T-helper 1 cell (primary cell): ENCODE measurements at regions not wholly inside any gene's neighbourhood (a gene's known extent, or its start where the extent isn't known, plus 50 kb on each side); places are given as distances from the start of the nearest gene placed in this dataset.
"Not testable (repeated sequence)": the region's sequence is repeated elsewhere in the genome, so short reads cannot be mapped to it uniquely, and the experiment has no call there.

Experiments
- DNase-seq, 5 donors: peaks; one replicate each; pipeline ENCODE4 v3.0.0-alpha.2; 2012 to 2020

DNA sequence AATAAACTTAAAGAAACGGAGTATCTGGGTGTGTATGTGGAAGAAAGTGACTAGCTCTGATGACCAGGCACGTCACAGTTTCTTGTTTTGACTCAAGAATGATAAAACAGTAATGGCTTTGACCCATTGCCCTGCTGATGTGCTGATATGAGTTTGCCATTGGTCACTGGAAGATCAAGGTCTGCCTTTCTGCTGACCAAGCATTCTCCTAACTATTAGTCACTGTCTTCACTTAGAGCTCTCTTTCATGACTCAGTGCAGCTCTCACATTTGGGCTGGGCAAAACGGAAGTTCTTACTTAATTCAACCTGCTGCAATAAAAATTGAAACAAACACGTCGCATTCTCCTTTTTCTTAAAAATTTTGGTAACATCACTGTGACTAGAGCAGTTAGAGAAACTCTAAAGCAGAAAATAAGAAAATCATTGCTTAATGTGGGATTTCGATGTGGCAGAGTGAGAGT lies 366.7 kb downstream of the BTG1 start:
- peak in 4 of 5 donors; percentile 4 to 84 (median 14) for DNase-seq

DNA sequence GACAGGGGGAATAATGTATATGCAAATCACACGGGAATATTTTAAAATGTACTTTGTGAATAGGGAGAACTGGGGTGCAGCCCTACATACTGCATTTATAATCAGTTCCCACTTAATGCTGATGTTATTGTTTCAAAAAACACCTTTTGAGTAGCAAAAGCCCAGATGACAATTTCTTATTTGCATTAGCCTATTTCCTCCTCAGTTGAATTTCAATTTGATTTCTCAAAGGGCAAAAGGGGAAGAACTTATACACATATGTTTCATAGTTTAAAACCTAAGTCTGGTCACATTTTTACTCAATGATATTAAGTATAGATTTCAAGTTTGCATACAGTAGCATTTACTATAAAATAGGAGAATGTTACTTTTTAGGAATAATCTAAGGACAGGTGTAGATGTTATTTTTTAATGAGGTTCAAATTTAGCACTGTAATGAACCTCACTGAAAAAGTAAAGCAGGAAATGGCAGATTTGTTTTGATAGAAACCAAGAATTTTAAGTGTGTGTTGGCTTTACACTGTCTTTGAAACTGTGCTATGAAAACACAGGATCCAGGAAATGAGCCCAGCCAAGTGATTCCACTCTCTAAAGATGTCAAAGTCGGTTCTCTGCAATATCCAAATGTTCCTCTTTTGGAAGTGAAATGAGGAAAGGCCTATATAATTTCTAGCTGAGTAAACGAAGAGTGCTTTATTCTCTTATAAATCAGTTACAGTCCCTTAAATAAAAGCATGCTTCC lies 367.4 kb downstream of the BTG1 start:
- DNase-seq = peak in 1 of 5 donors; percentile 47

DNA sequence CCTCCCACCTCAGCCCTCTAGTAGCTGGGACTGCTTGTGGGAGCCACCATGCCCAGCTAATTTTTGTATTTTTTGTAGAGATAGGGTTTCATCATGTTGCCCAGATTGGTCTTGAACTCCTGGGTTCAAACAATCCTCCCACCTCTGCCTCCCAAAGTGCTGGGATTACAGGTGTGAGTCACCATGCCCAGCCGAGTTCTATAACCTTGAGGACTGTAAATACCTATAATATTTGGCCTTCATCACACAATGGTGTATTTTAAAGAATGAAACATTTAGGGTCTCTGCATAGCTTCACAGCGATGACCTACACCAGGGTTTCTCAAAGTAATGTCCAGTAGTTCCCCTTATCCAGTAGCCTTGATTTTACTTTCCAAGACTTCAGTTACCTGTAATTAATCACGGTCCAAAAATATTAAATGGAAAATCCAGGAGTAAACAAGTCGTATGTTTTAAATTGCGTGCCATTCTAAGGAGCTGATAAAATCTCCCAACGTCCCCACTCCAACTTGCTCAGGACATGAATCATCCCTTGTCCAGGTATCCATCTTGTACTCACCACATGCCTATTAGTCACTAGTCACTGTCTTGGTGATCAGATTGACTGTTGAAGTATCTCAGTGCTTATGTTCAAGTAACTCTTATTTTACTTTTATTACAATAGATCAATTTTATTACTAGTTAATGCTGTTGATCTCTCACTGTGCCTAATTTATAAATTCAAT lies 368.2 kb downstream of the BTG1 start:
- DNase-seq = no peak

DNA sequence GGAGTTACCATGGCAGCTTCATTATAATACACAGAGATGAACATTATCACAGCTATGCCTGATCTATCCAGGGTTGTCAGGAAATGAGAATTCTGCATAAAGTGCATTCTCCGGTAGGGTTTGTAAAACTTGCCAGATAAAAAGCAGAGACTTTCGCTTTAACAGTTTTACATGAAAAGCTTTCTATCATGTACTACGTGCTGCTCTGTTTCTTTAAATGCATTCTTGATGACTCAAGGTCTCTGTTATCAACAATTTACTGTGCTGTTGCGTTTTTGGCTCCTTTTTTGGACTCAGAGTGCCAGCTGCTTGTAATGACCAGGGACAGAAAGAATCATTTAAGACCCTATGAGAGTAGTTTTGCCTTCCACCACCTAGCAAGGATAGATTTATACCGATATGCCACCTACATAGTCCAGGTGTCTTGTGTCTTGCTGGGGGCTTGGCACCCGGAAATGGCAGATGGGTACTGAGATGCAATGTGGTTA lies 371.2 kb downstream of the BTG1 start:
- DNase-seq = no peak

DNA sequence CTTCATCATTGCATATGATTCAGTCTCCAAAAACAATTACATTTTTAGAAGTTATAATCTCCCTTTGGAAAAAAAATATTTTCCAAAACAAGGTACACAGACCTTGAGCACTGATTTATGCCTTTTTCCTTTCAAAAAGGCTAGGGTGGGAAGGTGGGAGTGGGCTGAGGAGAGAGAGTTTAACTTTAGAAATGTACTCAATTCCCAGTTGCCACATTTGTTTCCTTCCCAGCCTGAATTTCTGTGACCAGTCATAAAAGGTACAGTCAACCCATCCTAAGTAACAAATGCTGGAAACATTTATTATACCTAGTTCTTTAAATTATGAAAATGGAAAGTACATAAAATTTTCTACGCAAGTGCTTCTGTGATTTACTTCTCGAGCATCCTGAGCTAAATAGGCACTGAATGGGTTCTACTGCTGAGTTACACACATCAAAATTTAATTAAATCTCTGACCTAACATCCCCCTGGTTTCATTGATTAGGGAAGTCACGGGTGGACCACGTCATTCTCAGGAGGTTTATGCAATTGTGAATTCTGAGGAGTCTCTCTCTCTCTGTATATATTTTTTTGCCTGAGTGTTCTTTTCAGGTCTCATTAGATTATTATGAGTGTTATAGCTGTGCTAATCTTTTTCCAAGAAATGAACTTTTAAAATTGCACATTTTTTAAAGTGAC lies 371.8 kb downstream of the BTG1 start:
- no peak for DNase-seq

DNA sequence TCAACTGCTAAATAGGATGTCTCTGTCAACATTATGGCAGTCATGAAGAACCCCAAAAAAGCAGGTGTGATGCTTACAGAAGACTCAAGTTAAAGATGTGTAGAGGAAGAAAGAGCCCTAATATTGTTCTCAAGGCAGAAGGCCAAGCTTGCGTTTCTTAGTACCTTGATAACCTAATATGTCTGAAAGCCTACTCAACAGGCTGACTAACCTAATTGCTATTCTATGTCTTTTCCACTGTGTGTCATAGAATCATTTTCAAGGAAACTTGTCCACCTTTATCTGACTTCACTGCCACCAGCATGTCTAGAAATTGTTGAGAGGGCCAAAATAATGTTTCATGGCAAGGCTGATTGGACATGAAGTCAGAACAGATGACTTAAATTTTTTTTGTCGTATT lies 373.2 kb downstream of the BTG1 start:
- no peak for DNase-seq

DNA sequence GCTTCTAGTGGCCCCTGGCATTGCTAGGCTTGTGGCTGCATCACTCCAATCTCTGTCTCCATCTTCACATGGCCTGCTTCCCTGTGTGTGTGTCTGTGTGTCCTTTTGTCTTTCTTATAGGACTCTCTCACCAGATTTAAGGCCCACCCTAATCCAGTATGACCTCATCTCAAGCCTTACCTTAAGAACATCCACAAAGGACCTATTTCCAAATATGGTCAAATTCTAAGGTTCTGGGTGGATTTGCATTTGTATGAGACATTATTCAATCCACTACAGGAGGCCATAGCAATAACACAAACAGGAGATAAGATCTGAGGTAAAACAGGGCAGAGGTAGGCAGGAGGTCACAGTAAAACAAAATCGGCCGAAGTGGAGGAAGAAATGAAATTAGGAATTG lies 375.9 kb downstream of the BTG1 start:
- DNase-seq = no peak

DNA sequence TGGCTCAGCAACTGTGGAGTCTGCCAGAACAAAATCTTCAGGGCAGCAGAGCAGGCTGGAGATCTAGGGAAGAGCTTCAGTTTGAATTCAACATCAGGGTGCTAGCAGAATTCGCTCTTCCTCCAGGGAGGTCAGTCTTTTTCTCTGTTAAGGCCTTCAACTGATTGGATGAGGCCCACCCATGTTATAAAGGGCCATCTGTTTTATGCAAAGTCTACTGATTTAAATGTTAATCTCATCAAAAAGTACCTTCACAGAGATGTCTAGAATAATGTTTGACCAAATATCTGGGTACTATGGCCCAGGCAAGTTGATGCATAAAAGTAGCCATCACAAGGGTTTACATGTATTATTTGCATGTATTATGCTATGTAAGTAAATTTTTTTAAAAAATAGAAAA lies 378.4 kb downstream of the BTG1 start:
- DNase-seq = no peak

DNA sequence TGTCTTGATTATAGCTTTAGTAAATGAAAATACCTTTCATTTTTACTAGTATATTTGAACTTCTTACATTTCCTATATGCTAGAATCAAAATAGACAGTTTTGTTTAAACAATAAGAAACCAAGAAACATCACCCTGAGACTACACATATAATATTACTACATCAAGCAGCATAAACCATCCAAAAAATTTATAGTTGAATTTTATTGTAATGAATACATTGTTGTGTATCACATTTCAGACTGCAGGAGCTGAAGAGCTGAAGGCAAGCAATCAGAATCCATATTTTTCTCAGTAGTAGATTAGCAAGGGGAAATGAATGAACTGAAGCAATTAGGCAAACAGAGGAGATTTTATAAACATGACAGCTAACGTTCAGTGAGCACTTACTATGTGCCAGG lies 379.2 kb downstream of the BTG1 start:
- DNase-seq = no peak

DNA sequence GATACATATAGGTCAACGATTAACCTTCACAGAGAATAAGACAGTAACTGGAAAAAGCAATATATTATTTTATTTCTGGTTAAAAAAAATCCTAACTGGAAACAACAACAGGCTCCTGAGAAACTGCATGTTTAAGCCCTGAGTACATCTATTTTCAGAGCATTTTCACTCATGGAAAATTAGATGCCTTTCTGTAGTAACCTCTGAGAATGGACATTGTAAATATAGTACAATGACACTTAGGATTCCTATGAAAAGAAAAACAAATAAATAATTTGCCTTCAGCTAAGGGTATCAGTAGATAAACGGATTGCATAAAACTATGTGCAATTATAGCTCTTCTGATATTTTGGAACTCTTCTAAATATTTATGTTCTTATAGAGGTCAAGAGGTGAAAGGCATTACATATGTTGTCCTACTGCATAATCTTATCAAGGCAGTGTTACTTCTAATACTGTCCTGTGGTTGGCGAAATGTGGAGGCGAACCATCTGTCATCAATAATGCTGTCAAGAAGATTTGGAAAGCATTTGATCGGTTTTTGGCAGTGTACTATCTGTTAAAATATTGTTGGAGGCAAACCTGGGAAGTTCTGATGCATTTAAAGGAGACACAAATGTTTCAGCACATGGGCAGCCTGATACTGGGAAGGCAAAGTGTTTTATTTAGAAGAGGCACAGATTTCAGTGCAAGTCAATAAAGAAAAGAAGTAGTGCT lies 381.8 kb downstream of the BTG1 start:
- no peak for DNase-seq

DNA sequence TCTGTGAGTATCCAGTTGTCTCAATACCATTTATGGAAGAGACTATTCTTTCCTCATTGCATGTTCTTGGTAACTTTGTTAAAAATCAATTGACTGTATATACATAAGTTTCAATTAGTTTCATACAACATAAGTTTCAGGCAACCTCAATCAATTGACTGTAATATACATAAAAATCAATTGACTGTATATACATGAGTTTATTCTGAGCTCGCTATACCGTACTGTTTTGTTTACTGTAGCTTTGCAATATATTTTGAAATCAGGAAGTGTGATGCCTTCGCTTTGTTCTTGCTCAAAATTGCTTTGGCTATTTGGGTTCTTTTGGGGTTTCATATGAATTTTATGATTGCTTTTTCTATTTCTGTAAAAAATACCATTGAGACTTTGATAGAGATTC lies 392.0 kb downstream of the BTG1 start:
- DNase-seq = no peak

DNA sequence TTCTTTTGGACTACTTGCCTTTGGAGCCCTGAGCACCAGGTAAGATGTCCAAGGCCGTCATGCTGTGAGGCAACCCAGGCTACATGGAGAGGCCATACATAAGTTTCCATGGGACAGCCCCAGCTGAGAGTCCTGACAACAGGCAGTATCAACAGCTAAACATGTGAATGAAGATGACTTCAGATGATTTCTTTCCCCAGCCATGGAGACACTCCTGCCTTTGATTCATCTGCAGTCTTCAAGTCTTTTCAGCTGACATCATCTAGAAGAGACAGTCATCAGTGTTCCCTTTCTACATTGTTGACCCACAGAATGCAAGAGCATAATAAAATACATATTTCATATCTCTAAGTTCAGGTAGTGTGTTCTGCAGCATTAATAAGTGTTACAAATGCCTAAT lies 398.7 kb downstream of the BTG1 start:
- DNase-seq = no peak

DNA sequence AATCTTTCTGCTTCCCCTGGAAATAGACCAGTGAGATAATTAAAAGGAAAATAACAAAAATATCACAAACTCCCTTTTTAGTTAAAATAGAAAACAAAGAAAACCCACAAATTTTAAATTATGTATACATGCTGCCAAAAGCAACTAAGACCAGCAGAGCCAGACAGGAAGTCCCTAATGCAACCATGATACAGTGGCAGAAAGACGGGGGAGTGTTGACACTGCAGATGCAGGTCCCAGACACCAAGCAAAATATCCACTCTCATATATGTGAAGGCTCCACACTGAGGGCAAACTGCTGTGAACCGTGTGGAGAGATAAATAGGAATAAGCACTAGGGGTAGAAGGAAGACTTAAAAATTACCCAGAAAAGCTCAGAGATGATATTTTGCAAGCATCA lies 401.0 kb downstream of the BTG1 start:
- no peak for DNase-seq

DNA sequence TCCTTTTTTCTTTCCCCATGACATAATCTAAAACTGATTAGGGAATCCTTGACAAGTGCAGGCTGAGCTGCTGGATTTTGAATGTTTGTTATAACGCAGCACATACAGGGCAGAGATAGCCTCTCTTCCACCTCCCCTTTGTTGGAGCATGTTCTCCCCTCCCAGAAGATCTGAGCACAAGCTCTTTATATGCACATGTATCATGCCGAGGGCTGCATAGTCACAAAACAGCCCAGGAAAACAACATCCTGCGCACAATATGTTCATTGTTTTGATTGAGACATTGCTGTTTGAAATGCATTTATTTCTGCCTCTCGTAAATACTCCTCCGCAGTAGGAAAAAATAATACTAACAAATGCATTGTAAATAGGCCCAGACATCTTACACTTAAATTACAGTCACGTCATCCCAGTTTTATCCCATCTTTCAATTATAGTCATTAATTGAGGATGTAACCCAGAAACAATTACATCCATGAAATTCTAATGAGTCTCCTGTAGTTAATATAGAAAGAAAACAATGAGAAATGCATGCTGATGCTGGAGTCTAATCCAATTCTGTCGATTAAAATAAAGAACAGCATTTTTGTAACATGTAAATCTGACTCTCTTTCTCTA lies 401.8 kb downstream of the BTG1 start:
- DNase-seq = no peak

DNA sequence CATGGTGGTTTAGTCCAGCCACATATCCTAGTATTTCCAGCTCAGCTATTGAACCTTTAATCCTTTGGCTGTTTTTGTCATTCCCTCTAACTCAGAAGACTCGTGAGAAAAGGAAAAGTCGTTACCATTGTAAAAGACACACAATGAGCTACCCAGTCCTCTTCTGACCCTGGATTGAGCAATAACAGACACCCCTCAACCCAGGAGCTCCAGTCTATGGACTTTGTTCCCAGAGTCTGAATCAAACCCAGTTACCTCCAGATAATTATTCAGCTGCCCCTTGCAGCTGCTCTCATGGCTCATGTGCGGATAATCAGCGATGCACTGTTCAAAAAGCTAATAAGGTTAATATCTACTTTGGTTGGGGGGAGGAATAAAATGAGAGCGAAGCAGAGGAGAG lies 402.4 kb downstream of the BTG1 start:
- no peak for DNase-seq

DNA sequence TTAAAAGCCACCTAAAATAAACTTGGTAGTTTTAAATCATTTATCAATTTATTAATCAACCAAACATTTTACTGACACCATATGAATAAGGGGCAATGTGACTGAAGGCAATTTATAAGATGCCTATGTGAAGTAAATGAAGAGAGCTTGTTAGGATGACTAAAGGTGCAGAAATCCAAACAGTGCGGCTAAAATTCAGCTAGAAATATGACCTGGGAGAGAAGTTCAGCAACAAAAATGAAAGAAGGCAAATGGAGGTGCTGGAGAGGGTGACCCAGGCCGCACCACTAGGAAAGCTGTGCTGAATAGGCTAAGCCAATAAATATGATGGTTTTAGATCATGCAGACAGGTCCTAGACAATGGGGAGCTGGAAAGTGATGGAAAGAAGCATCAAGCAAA lies 403.7 kb downstream of the BTG1 start:
- DNase-seq = no peak

DNA sequence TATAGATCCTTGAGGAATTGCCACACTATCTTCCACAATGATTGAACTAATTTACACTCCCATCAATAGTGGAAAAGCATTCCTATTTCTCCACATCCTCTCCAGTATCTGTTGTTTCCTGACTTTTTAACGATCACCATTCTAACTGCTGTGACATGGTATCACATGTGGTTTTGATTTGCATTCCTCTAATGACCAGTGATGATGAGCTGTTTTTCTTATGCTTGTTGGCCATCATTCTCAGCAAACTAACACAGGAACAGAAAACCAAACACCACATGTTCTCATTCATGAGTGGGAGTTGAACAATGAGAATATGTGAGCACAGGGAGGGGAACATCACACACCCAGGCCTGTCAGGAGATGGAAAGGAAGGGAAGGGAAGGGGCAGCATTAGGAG lies 411.8 kb downstream of the BTG1 start:
- not testable (repeated sequence) for DNase-seq

DNA sequence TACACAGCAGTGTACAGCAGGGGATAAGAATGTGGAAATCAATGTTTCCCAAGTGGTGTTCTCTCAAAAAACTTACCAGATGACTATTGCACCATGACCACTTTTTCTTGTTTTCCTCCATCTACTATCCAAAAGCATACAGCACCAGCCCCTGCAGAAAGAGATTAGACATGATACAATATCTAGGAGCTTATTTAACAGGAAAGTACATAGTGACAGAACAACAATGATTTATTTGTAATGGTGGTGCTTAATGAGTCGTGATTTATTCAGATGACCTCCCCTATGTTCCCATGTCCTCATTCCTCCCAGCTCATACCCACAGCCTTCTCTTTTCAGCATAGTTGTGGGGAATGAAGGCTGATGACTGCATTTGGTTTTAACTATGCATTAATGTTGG lies 413.6 kb downstream of the BTG1 start:
- DNase-seq = no peak

DNA sequence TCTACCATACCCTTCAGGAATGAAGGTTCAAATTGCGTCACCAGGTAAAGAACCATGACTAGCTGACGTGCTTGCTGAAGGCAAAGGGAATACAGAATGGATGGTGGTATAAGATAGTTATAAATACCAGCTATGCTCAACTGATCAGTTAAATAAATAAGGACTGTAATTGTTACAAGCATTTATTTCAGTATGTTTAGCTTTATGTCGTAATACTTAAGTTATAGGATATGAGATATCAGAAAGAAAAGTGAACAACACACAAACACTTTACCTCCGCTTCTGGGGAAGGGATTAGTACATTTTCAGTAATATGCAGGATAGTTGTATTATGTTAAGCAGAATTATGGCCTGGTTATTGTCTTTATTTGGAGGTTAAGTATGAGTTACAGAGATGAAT lies 416.1 kb downstream of the BTG1 start:
- DNase-seq = no peak

DNA sequence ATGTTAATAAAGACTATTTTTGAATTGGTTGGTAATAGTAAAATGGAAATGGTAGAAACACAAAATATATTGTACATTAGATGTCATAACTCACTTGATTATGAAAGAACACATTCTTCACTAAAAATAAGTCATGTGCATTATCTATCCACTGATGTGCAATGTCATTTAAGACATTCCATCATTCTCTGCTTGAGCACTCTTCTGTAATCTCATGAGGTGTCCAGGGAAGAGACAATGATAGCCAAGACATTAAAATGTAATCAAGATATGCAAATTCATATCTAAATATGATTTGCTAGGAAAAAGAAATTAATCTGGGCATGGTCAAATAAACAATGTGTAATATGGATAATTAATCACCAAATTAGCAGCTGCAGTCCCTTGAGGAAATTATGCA lies 422.5 kb downstream of the BTG1 start:
- no peak for DNase-seq

DNA sequence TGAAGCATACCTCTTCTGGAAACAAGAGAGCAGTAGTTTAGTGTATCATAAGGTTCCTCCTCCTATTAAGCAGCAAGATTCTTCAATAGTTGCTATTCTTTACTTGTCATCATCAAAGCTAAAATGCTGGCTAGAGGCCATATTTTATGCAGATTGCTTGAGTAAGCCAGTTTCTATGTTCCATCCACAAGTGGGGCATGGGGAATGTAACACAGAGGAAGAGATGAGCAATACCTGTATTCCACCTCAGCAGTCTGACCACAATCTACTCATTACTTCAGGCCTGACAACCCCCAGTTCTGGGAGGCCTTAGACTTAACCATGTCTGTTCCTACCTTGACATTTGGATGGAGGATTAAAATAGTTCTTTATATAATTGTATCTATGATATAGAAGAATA lies 423.6 kb downstream of the BTG1 start:
- peak in 1 of 5 donors; percentile 31 for DNase-seq

DNA sequence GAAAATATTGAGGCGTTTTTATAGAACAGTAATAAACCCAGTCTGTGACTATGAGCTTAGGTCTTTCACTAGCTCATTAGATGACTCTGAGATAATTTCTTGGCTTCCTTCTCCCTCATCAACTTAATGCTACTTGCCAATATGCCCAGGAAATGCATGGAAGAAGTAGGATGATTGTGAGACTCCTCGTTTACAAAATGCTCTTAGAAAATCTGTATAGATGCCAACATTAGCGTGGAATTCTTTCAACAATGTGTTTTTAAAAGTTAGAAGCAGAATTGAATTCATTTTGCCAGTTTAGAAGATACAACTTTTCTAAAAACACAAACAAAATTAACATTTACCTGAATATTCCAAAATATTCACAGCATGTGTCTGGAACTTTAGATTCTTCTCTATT lies 424.6 kb downstream of the BTG1 start:
- no peak for DNase-seq

DNA sequence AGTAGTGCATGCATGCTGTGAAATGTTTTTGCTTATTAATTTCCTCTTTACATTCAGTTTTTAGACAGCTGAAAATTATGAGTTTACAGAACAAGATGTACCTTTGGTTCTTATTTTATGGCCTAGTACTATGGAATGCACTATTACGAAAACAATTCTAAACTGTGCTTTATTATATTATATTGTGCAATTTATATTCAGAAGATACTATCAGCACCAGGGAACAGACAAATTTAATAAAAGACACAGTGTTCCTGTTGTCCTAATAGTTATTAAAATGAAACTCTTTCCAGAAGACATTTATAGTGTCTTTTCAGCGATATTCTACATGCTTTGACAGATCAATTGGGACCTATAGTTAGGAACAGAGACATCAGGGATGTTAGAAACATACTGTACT lies 427.3 kb downstream of the BTG1 start:
- DNase-seq = no peak
